H1 (cell line): ENCODE measurements at regions not wholly inside any gene's neighbourhood (a gene's known extent, or its start where the extent isn't known, plus 50 kb on each side); places are given as distances from the start of the nearest gene placed in this dataset.

Experiments used
- BCL11A ChIP-seq, 2 experiments: IDR thresholded peaks; one replicate each; pipeline ENCODE4 v1.6.1; 2011; ENCODE audit warnings: low read depth in 2 of 2, low read length in 2 of 2, mild to moderate bottlenecking in 2 of 2
- CTCF ChIP-seq, 3 experiments: IDR thresholded peaks; 1 replicate in 2 of 3; 2 replicates in 1 of 3; pipeline versions ENCODE4 v1.5.1 to v1.6.1; 2011; ENCODE audit warnings: low read length in 3 of 3, mild to moderate bottlenecking in 3 of 3, inconsistent platforms in 2 of 3, low read depth in 1 of 3, moderate library complexity in 1 of 3; ENCODE audit not compliant: insufficient read depth in 1 of 3; ENCODE audit errors: control extremely low read depth in 1 of 3
- EP300 ChIP-seq, 2 experiments: IDR thresholded peaks; 1 replicate in 1 of 2; 2 replicates in 1 of 2; pipeline ENCODE4 v1.6.1; 2011 to 2012; ENCODE audit warnings: low read depth in 2 of 2, low read length in 2 of 2, mild to moderate bottlenecking in 2 of 2, borderline replicate concordance in 1 of 2, inconsistent platforms in 1 of 2, moderate library complexity in 1 of 2
- HDAC6 ChIP-seq: IDR thresholded peaks from one replicate; pipeline ENCODE4 v1.7.1; 2012; ENCODE audit warnings: low read depth, mild to moderate bottlenecking, inconsistent platforms, low read length, moderate library complexity
- SRF ChIP-seq: IDR thresholded peaks from 2 replicates; pipeline ENCODE4 v1.6.1; 2011; ENCODE audit warnings: mild to moderate bottlenecking, low read depth, low read length, moderate library complexity

GRCh38 chr2:139828011-139828410 is 1047.8 kb upstream of the NXPH2 start:
- TF ChIP-seq HDAC6 (no peak), EP300 (IDR thresholded peaks at IDR 0.05; ENCODE audit: borderline replicate concordance in 1 of 2, low read depth in 2 of 2, low read length in 2 of 2) (no peak), CTCF (IDR thresholded peaks at IDR 0.05; ENCODE audit: control extremely low read depth in 1 of 3, insufficient read depth in 1 of 3, low read depth in 1 of 3, low read length in 3 of 3) (no peak), SRF (no peak), BCL11A (IDR thresholded peaks at IDR 0.05; ENCODE audit: low read depth in 2 of 2, low read length in 2 of 2) (no peak)
